OCI-LY1 (cell line): ENCODE measurements at regions not wholly inside any gene's neighbourhood (a gene's known extent, or its start where the extent isn't known, plus 50 kb on each side); places are given as distances from the start of the nearest gene placed in this dataset.

Source experiments
- CTCF ChIP-seq: fragments of 200-600 bp; sonication (generic), shearing (Covaris generic); IDR thresholded peaks from 2 replicates; pipeline ENCODE4 v1.5.1; 2017; ENCODE audit warnings: mild to moderate bottlenecking, antibody characterized with exemption, low read length, moderate library complexity, mixed read lengths
- EZH2 ChIP-seq: fragments of 200-600 bp; sonication (generic), shearing (Covaris generic); IDR thresholded peaks from 2 replicates; pipeline ENCODE4 v1.8.0; 2017; ENCODE audit warnings: borderline replicate concordance, mixed run types, mild to moderate bottlenecking, antibody characterized with exemption, low read length, moderate library complexity, mixed read lengths

- TF ChIP-seq CTCF (no peak), EZH2 (no peak)
Observed at GRCh38 chr7:25807086-25807611, 344.8 kb upstream of the NFE2L3 start.
